Astrocyte of the cerebellum (primary cell): ENCODE measurements at regions not wholly inside any gene's neighbourhood (a gene's known extent, or its start where the extent isn't known, plus 50 kb on each side); places are given as distances from the start of the nearest gene placed in this dataset.

ENCODE experiments used
- DNase-seq: peaks from one replicate; pipeline ENCODE4 v3.0.0-alpha.2; 2011; ENCODE audit warnings: low read depth
- H3K4me3 ChIP-seq: 2 replicates; pipeline ENCODE4 v1.5.1; 2011; ENCODE audit warnings: mild to moderate bottlenecking, low read depth, low read length, moderate library complexity
- CTCF ChIP-seq: IDR thresholded peaks from 2 replicates; pipeline ENCODE4 v1.5.1; 2012; ENCODE audit warnings: low read length, low read depth, moderate library complexity, mild to moderate bottlenecking; ENCODE audit errors: missing control alignments
- in situ Hi-C: cut with HindIII; loops from 2 replicates; pipeline ENCODE4 v1.10.0; 2017; ENCODE audit warnings: low sequenced_read_pairs

GRCh38 chr11:106449763-106450162 is 372.3 kb downstream of the AASDHPPT start:
- no peak for TF ChIP-seq CTCF
- in situ Hi-C loops: no loop called here
- H3K4me3 ChIP-seq: no peak overlapping the region
- no peak for DNase-seq

- no peak overlapping the region for H3K4me3 ChIP-seq
- TF ChIP-seq CTCF: no peak
- DNase-seq: no peak
- in situ Hi-C loops: no loop called here
Observed at GRCh38 chr11:106451228-106451922, 373.9 kb downstream of the AASDHPPT start.

- in situ Hi-C loops: no loop called here
- no peak for TF ChIP-seq CTCF
- no peak for DNase-seq
- H3K4me3 ChIP-seq: no peak overlapping the region
Observed at GRCh38 chr11:106456647-106457046, 379.2 kb downstream of the AASDHPPT start.

GRCh38 chr11:106457727-106458126 is 380.3 kb downstream of the AASDHPPT start:
- in situ Hi-C loops: no loop called here
- TF ChIP-seq CTCF: no peak
- H3K4me3 ChIP-seq: no peak overlapping the region
- DNase-seq: no peak

GRCh38 chr11:106459135-106459534 is 381.7 kb downstream of the AASDHPPT start:
- no peak for TF ChIP-seq CTCF
- in situ Hi-C loops: no loop called here
- H3K4me3 ChIP-seq: no peak overlapping the region
- no peak for DNase-seq

GRCh38 chr11:106461148-106461691 is 383.8 kb downstream of the AASDHPPT start:
- no peak for TF ChIP-seq CTCF
- no peak for DNase-seq
- in situ Hi-C loops: no loop called here
- no peak overlapping the region for H3K4me3 ChIP-seq
